Esophagus squamous epithelium (tissue), 4 donors: ENCODE measurements at regions not wholly inside any gene's neighbourhood (a gene's known extent, or its start where the extent isn't known, plus 50 kb on each side); places are given as distances from the start of the nearest gene placed in this dataset.

ENCODE experiments used
- POLR2A ChIP-seq, 4 donors: fragments of 450-650 bp; IDR thresholded peaks; one replicate each; pipeline ENCODE4 v1.6.1; 2017; ENCODE audit warnings: antibody characterized with exemption in 4 of 4, mild to moderate bottlenecking in 4 of 4, moderate library complexity in 3 of 4
- TF ChIP-seq, protein P1 (sequence below), 6 experiments: fragments of 450-650 bp in 4 of 6; fragments of 200-600 bp in 2 of 6; sonication (generic) in 2 of 6; IDR thresholded peaks; one replicate each; pipeline ENCODE4 v1.5.1; 2016 to 2019; ENCODE audit warnings: antibody characterized with exemption in 6 of 6, mild to moderate bottlenecking in 4 of 6, moderate library complexity in 4 of 6

GRCh38 chrX:137172317-137172948 lies 138.6 kb upstream of the GPR101 start:
- TF ChIP-seq, protein P1, sequence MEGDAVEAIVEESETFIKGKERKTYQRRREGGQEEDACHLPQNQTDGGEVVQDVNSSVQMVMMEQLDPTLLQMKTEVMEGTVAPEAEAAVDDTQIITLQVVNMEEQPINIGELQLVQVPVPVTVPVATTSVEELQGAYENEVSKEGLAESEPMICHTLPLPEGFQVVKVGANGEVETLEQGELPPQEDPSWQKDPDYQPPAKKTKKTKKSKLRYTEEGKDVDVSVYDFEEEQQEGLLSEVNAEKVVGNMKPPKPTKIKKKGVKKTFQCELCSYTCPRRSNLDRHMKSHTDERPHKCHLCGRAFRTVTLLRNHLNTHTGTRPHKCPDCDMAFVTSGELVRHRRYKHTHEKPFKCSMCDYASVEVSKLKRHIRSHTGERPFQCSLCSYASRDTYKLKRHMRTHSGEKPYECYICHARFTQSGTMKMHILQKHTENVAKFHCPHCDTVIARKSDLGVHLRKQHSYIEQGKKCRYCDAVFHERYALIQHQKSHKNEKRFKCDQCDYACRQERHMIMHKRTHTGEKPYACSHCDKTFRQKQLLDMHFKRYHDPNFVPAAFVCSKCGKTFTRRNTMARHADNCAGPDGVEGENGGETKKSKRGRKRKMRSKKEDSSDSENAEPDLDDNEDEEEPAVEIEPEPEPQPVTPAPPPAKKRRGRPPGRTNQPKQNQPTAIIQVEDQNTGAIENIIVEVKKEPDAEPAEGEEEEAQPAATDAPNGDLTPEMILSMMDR (IDR thresholded peaks at IDR 0.05) = no peak
- no peak for TF ChIP-seq POLR2A (IDR thresholded peaks at IDR 0.05)
